Liver (tissue), 8 donors: ENCODE measurements at regions not wholly inside any gene's neighbourhood (a gene's known extent, or its start where the extent isn't known, plus 50 kb on each side); places are given as distances from the start of the nearest gene placed in this dataset.

ENCODE experiments used
- DNase-seq: peaks from one replicate; pipeline ENCODE4 v3.0.0-alpha.2; 2017; ENCODE audit warnings: low spot score
- H3K27ac ChIP-seq, 2 donors: one replicate each; pipeline ENCODE4 v1.7.0; 2013; ENCODE audit warnings: inconsistent platforms in 2 of 2, low read length in 2 of 2, control low read depth in 1 of 2, low read depth in 1 of 2, mild to moderate bottlenecking in 1 of 2
- H3K27me3 ChIP-seq, 4 donors: one replicate each; pipeline versions ENCODE4 v1.6.1 to v1.7.0; 2013; ENCODE audit warnings: low read length in 3 of 4, inconsistent platforms in 1 of 4, mild to moderate bottlenecking in 1 of 4, moderate library complexity in 1 of 4; ENCODE audit not compliant: control insufficient read depth in 4 of 4, insufficient read depth in 4 of 4
- H3K36me3 ChIP-seq, 4 donors: one replicate each; pipeline versions ENCODE4 v1.6.1 to v1.7.0; 2013; ENCODE audit warnings: low read length in 3 of 4, mild to moderate bottlenecking in 3 of 4, low read depth in 1 of 4, moderate library complexity in 1 of 4; ENCODE audit not compliant: control insufficient read depth in 4 of 4, insufficient read depth in 3 of 4
- H3K4me1 ChIP-seq, 4 donors: one replicate each; pipeline versions ENCODE4 v1.6.1 to v1.7.0; 2013; ENCODE audit warnings: low read length in 3 of 4, mild to moderate bottlenecking in 3 of 4, moderate library complexity in 1 of 4; ENCODE audit not compliant: control insufficient read depth in 4 of 4, insufficient read depth in 4 of 4
- H3K4me3 ChIP-seq, 3 donors: one replicate each; pipeline versions ENCODE4 v1.6.1 to v1.7.0; 2013; ENCODE audit warnings: low read length in 3 of 3, control low read depth in 1 of 3, low read depth in 1 of 3, mild to moderate bottlenecking in 1 of 3
- H3K9ac ChIP-seq, 2 donors: one replicate each; pipeline ENCODE4 v1.7.0; 2013; ENCODE audit warnings: low read length in 2 of 2, mild to moderate bottlenecking in 2 of 2, moderate library complexity in 2 of 2, control low read depth in 1 of 2, low read depth in 1 of 2
- H3K9me3 ChIP-seq, 4 donors: one replicate each; pipeline versions ENCODE4 v1.6.1 to v1.7.0; 2013; ENCODE audit warnings: low read length in 3 of 4; ENCODE audit not compliant: control insufficient read depth in 4 of 4
- EGR1 ChIP-seq, 2 donors: IDR thresholded peaks; 2 replicates each; pipeline ENCODE4 v1.6.1; 2016 to 2018; ENCODE audit warnings: antibody characterized with exemption in 2 of 2, low read depth in 2 of 2
- FOXA1 ChIP-seq: IDR thresholded peaks from 2 replicates; pipeline ENCODE4 v1.6.1; 2016; ENCODE audit warnings: antibody characterized with exemption
- FOXA2 ChIP-seq: IDR thresholded peaks from 2 replicates; pipeline ENCODE4 v1.6.1; 2016; ENCODE audit warnings: antibody characterized with exemption
- GABPA ChIP-seq, 2 donors: IDR thresholded peaks in 1 of 2; conservative IDR thresholded peaks in 1 of 2; 2 replicates each; pipeline ENCODE4 v1.6.1; 2016; ENCODE audit warnings: antibody characterized with exemption in 2 of 2, mild to moderate bottlenecking in 1 of 2, moderate library complexity in 1 of 2
- HNF4A ChIP-seq, 2 donors: conservative IDR thresholded peaks; 2 replicates each; pipeline ENCODE4 v1.6.1; 2016; ENCODE audit warnings: antibody characterized with exemption in 2 of 2, mild to moderate bottlenecking in 2 of 2
- HNF4G ChIP-seq: IDR thresholded peaks from 2 replicates; pipeline ENCODE4 v1.6.1; 2016; ENCODE audit warnings: antibody characterized with exemption
- NR2F2 ChIP-seq: IDR thresholded peaks from 2 replicates; pipeline ENCODE4 v1.6.1; 2016; ENCODE audit warnings: antibody characterized with exemption
- RAD21 ChIP-seq, 2 donors: IDR thresholded peaks; 2 replicates each; pipeline ENCODE4 v1.6.1; 2016; ENCODE audit warnings: antibody characterized with exemption in 2 of 2, mild to moderate bottlenecking in 2 of 2
- SP1 ChIP-seq: IDR thresholded peaks from 2 replicates; pipeline ENCODE4 v1.6.1; 2018; ENCODE audit warnings: antibody characterized with exemption, mild to moderate bottlenecking
- TAF1 ChIP-seq: conservative IDR thresholded peaks from 2 replicates; pipeline ENCODE4 v1.6.1; 2016; ENCODE audit warnings: antibody characterized with exemption, mild to moderate bottlenecking
- YY1 ChIP-seq: IDR thresholded peaks from 2 replicates; pipeline ENCODE4 v1.6.1; 2016; ENCODE audit warnings: antibody characterized with exemption, mild to moderate bottlenecking
- WGBS: extraction: QIAGEN DNeasy Blood & Tissue Kit; methylation state at CpG from one replicate; pipeline ENCODE4 v1.1.7; 2013; 5-methylcytosine and 5-hydroxymethylcytosine counted together
- TF ChIP-seq, protein P1 (sequence below): IDR thresholded peaks from 2 replicates; pipeline ENCODE4 v1.6.1; 2016; ENCODE audit warnings: antibody characterized with exemption
- TF ChIP-seq, protein P2 (sequence below): IDR thresholded peaks from 2 replicates; pipeline ENCODE4 v1.6.1; 2016; ENCODE audit warnings: antibody characterized with exemption
- TF ChIP-seq, protein P3 (sequence below): fragments of 150-350 bp; IDR thresholded peaks from 2 replicates; pipeline ENCODE4 v1.5.1; 2017; ENCODE audit warnings: improper control_type of control experiment, low read depth, low read length; ENCODE audit not compliant: missing input control
- TF ChIP-seq, protein P4 (sequence below): IDR thresholded peaks from 2 replicates; pipeline ENCODE4 v1.6.1; 2016; ENCODE audit warnings: antibody characterized with exemption, mild to moderate bottlenecking
- TF ChIP-seq, protein P5 (sequence below): IDR thresholded peaks from 2 replicates; pipeline ENCODE4 v1.6.1; 2016; ENCODE audit warnings: antibody characterized with exemption
- donor health status: healthy.
- donor health status: healthy.
- donor health status: healthy.
- donor health status: healthy.
- donor health status: healthy.

DNA sequence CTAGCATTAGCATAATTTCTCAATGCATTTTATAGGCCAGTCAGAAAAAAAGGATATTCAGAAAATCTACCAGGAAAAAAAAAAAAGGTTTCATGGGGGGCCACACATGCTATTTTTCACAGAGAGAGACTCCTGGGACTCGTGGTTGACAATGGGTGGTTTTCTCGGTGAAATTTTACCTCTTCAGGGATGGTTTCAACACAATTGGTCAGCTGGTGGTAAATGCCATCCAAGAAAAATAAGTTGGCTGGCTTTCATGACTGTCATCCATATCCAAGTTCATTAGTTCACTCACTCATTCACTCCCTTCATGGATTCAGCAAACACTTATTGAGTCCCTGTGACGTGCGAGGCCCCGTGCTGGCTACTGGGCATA, 217.3 kb downstream of the SHQ1 start:
- Histone ChIP-seq H3K4me3 (no peak overlapping the region), H3K9me3 (no peaks in the 10 kb centered on the region), H3K27ac (no peak overlapping the region), H3K4me1 (no peaks in the 10 kb centered on the region), H3K9ac (no peak overlapping the region), H3K36me3 (no peaks in the 10 kb centered on the region), H3K27me3 (no peaks in the 10 kb centered on the region)
- no peak for TF ChIP-seq FOXA2
- no peak for TF ChIP-seq YY1
- TF ChIP-seq EGR1 (IDR thresholded peaks at IDR 0.05; ENCODE audit: low read depth in 2 of 2) = no peak
- TF ChIP-seq, protein P1, sequence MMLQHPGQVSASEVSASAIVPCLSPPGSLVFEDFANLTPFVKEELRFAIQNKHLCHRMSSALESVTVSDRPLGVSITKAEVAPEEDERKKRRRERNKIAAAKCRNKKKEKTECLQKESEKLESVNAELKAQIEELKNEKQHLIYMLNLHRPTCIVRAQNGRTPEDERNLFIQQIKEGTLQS = no peak
- no peak for TF ChIP-seq TAF1
- no peak for DNase-seq
- WGBS = 96% methylated on average over 5 of the region's 5 CpGs

DNA sequence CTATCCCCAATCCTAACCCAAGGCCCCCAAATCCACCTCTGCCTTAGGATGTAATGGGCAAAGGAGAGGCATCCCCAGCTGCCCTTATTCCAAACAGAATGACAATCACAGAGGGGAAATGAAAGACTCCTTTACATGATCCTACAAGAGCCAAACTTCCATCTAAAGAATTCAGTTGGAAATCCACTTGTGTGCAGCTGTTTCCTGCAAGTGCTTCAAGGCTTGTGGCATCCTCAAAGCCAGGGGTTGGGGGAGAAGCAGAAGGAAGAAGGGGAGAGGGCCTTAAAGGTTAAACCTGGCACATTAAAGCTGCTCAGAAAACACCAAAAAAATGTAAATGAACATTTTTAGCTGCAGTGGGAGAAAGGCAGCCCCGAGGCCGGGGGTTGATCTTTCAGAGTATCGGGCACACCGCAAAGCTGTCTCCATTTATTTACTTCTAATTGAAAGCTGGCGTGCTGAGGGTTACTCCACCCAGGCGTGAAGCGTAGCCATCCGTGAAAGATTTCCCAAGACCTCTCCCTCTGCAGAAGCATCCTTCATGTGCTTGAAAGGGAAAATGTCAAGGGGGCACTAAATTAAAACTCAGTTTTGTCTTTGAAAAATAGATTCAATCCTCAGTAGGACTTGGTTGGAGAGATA, 217.8 kb downstream of the SHQ1 start:
- Histone ChIP-seq H3K36me3 (no peaks in the 10 kb centered on the region), H3K4me1 (no peaks in the 10 kb centered on the region), H3K9me3 (no peaks in the 10 kb centered on the region), H3K27ac (no peak overlapping the region), H3K4me3 (no peak overlapping the region), H3K27me3 (no peaks in the 10 kb centered on the region), H3K9ac (no peak overlapping the region)
- no peak for DNase-seq
- WGBS = 91% methylated on average over 8 of the region's 8 CpGs
- TF ChIP-seq NR2F2 (no peak), HNF4A (conservative IDR thresholded peaks at IDR 0.05) (no peak), EGR1 (IDR thresholded peaks at IDR 0.05; ENCODE audit: low read depth in 2 of 2) (no peak), RAD21 (IDR thresholded peaks at IDR 0.05) (no peak)
- TF ChIP-seq, protein P1 = no peak

DNA sequence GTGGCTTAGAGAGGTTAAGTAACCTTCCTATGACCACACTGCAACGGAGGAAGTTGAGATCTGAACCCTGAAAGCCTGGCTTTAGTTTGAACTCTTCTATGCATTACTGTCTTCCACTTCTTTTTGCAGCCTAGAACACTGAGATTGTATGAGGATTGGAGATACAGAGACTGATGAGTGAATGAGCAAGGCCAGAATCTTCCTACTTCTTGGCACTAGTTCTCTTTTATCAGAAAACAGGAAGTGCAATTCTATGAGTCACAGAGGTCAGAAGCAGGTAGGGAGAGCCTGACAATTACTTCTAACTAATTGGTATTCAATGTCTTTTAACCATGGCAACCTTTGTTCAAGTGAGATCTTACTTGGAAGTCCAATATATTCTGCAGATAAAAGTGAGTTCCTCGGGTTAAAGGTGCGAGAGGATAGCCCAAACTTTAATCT, 219.0 kb downstream of the SHQ1 start:
- Histone ChIP-seq H3K9ac (no peak overlapping the region), H3K4me1 (no peaks in the 10 kb centered on the region), H3K36me3 (no peaks in the 10 kb centered on the region), H3K27ac (no peak overlapping the region), H3K27me3 (no peaks in the 10 kb centered on the region), H3K4me3 (no peak overlapping the region), H3K9me3 (no peaks in the 10 kb centered on the region)
- no peak for TF ChIP-seq FOXA1
- TF ChIP-seq FOXA2 = no peak
- TF ChIP-seq, protein P2, sequence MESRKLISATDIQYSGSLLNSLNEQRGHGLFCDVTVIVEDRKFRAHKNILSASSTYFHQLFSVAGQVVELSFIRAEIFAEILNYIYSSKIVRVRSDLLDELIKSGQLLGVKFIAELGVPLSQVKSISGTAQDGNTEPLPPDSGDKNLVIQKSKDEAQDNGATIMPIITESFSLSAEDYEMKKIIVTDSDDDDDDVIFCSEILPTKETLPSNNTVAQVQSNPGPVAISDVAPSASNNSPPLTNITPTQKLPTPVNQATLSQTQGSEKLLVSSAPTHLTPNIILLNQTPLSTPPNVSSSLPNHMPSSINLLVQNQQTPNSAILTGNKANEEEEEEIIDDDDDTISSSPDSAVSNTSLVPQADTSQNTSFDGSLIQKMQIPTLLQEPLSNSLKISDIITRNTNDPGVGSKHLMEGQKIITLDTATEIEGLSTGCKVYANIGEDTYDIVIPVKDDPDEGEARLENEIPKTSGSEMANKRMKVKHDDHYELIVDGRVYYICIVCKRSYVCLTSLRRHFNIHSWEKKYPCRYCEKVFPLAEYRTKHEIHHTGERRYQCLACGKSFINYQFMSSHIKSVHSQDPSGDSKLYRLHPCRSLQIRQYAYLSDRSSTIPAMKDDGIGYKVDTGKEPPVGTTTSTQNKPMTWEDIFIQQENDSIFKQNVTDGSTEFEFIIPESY = no peak
- no peak for TF ChIP-seq HNF4G
- no peak for TF ChIP-seq SP1
- TF ChIP-seq, protein P3, sequence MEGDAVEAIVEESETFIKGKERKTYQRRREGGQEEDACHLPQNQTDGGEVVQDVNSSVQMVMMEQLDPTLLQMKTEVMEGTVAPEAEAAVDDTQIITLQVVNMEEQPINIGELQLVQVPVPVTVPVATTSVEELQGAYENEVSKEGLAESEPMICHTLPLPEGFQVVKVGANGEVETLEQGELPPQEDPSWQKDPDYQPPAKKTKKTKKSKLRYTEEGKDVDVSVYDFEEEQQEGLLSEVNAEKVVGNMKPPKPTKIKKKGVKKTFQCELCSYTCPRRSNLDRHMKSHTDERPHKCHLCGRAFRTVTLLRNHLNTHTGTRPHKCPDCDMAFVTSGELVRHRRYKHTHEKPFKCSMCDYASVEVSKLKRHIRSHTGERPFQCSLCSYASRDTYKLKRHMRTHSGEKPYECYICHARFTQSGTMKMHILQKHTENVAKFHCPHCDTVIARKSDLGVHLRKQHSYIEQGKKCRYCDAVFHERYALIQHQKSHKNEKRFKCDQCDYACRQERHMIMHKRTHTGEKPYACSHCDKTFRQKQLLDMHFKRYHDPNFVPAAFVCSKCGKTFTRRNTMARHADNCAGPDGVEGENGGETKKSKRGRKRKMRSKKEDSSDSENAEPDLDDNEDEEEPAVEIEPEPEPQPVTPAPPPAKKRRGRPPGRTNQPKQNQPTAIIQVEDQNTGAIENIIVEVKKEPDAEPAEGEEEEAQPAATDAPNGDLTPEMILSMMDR = no peak
- TF ChIP-seq HNF4A (conservative IDR thresholded peaks at IDR 0.05) = no peak
- no peak for TF ChIP-seq RAD21 (IDR thresholded peaks at IDR 0.05)
- no peak for TF ChIP-seq TAF1
- TF ChIP-seq, protein P4, sequence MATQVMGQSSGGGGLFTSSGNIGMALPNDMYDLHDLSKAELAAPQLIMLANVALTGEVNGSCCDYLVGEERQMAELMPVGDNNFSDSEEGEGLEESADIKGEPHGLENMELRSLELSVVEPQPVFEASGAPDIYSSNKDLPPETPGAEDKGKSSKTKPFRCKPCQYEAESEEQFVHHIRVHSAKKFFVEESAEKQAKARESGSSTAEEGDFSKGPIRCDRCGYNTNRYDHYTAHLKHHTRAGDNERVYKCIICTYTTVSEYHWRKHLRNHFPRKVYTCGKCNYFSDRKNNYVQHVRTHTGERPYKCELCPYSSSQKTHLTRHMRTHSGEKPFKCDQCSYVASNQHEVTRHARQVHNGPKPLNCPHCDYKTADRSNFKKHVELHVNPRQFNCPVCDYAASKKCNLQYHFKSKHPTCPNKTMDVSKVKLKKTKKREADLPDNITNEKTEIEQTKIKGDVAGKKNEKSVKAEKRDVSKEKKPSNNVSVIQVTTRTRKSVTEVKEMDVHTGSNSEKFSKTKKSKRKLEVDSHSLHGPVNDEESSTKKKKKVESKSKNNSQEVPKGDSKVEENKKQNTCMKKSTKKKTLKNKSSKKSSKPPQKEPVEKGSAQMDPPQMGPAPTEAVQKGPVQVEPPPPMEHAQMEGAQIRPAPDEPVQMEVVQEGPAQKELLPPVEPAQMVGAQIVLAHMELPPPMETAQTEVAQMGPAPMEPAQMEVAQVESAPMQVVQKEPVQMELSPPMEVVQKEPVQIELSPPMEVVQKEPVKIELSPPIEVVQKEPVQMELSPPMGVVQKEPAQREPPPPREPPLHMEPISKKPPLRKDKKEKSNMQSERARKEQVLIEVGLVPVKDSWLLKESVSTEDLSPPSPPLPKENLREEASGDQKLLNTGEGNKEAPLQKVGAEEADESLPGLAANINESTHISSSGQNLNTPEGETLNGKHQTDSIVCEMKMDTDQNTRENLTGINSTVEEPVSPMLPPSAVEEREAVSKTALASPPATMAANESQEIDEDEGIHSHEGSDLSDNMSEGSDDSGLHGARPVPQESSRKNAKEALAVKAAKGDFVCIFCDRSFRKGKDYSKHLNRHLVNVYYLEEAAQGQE = no peak
- TF ChIP-seq, protein P1 = no peak
- TF ChIP-seq, protein P5, sequence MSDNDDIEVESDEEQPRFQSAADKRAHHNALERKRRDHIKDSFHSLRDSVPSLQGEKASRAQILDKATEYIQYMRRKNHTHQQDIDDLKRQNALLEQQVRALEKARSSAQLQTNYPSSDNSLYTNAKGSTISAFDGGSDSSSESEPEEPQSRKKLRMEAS = no peak
- no peak for TF ChIP-seq NR2F2
- TF ChIP-seq GABPA (IDR thresholded peaks at IDR 0.05 in 1 of 2, conservative IDR thresholded peaks at IDR 0.05 in 1 of 2) = no peak
- TF ChIP-seq EGR1 (IDR thresholded peaks at IDR 0.05; ENCODE audit: low read depth in 2 of 2) = no peak
- 83% methylated on average over 3 of the region's 3 CpGs for WGBS
- DNase-seq = no peak
